ENCODE measurements at regions not wholly inside any gene's neighbourhood (a gene's known extent, or its start where the extent isn't known, plus 50 kb on each side); places are given as distances from the start of the nearest gene placed in this dataset.
A peak's percentile ranks its signal among the peaks of the same experiment; 100 is the strongest.

GRCh38 chr3:34292605-34293300 lies 494.3 kb downstream of the PDCD6IP start:
- DNase-seq (ENCODE audit: low read depth in 1 of 2, low spot score in 1 of 2): no peak
- no peak for TF ChIP-seq SPI1 (IDR thresholded peaks at IDR 0.05; ENCODE audit: borderline replicate concordance, low read depth)
- TF ChIP-seq REST (IDR thresholded peaks at IDR 0.05; ENCODE audit: insufficient replicate concordance, low read depth): no peak
- no peak for TF ChIP-seq POLR2AphosphoS5 (IDR thresholded peaks at IDR 0.05; ENCODE audit: low read depth)
- TF ChIP-seq GABPA (IDR thresholded peaks at IDR 0.05; ENCODE audit: low read depth): no peak
- TF ChIP-seq CTCF (IDR thresholded peaks at IDR 0.05; ENCODE audit: insufficient read depth, low read length): no peak

GRCh38 chr3:34294240-34294639 lies 495.8 kb downstream of the PDCD6IP start:
- no peak for DNase-seq (ENCODE audit: low read depth in 1 of 2, low spot score in 1 of 2)
- TF ChIP-seq SPI1 (IDR thresholded peaks at IDR 0.05; ENCODE audit: borderline replicate concordance, low read depth) (no peak), REST (IDR thresholded peaks at IDR 0.05; ENCODE audit: insufficient replicate concordance, low read depth) (no peak), GABPA (IDR thresholded peaks at IDR 0.05; ENCODE audit: low read depth) (no peak), CTCF (IDR thresholded peaks at IDR 0.05; ENCODE audit: insufficient read depth, low read length) (no peak), POLR2AphosphoS5 (IDR thresholded peaks at IDR 0.05; ENCODE audit: low read depth) (no peak)
- Histone ChIP-seq H3K27me3 (ENCODE audit: insufficient read depth, poor library complexity, severe bottlenecking) (no peaks in the 10 kb centered on the region), H3K27ac (replicated peaks) (no peak overlapping the region), H3K4me3 (replicated peaks; ENCODE audit: insufficient read depth, low read length) (no peak overlapping the region)

More at GRCh38 chr3:34292605-34293300, 494.3 kb downstream of the PDCD6IP start:
- Histone ChIP-seq H3K27me3 (ENCODE audit: insufficient read depth, poor library complexity, severe bottlenecking) (no peaks in the 10 kb centered on the region), H3K4me3 (replicated peaks; ENCODE audit: insufficient read depth, low read length) (no peak overlapping the region), H3K27ac (replicated peaks) (no peak overlapping the region)

GRCh38 chr3:34296796-34297195 lies 498.4 kb downstream of the PDCD6IP start:
- Histone ChIP-seq H3K27me3 (ENCODE audit: insufficient read depth, poor library complexity, severe bottlenecking) (no peaks in the 10 kb centered on the region), H3K4me3 (replicated peaks; ENCODE audit: insufficient read depth, low read length) (no peak overlapping the region), H3K27ac (replicated peaks) (no peak overlapping the region)
- DNase-seq (ENCODE audit: low read depth in 1 of 2, low spot score in 1 of 2): no peak
- TF ChIP-seq REST (IDR thresholded peaks at IDR 0.05; ENCODE audit: insufficient replicate concordance, low read depth) (peak; percentile 67), CTCF (IDR thresholded peaks at IDR 0.05; ENCODE audit: insufficient read depth, low read length) (no peak)

Data from HL-60 (cell line).